Caco-2 (cell line): ENCODE measurements at regions not wholly inside any gene's neighbourhood (a gene's known extent, or its start where the extent isn't known, plus 50 kb on each side); places are given as distances from the start of the nearest gene placed in this dataset.
A peak's percentile ranks its signal among the peaks of the same experiment; 100 is the strongest.

Experiments used
- BruUV-seq: library from RNA; stranded (reverse); fragments of 400-500 nt; replicated peaks from 2 replicates; lab custom pipeline; 2021; lab: Mats Ljungman, UMichigan
- CTCF ChIA-PET: fragments of 300-600 bp; sonication (Branson Sonifier 250); formaldehyde crosslinking; loops from one replicate; lab custom pipeline; 2022; ENCODE audit warnings: antibody characterized with exemption; lab: Charles Lee
- POLR2A ChIA-PET: fragments of 300-600 bp; sonication (Branson Sonifier 250); formaldehyde crosslinking; loops from one replicate; lab custom pipeline; 2022; ENCODE audit warnings: antibody characterized with exemption; lab: Charles Lee
- DNase-seq, 2 experiments: peaks; one replicate each; pipeline versions ENCODE4 v3.0.0 to v3.0.0-alpha.2; 2020 to 2022
- H3K27me3 ChIP-seq: replicated peaks from 2 replicates; pipeline ENCODE4 v1.6.0; 2011; ENCODE audit warnings: low read length; ENCODE audit not compliant: control insufficient read depth, insufficient read depth
- H3K36me3 ChIP-seq: 2 replicates; pipeline ENCODE4 v1.5.1; 2011; ENCODE audit warnings: low read length; ENCODE audit not compliant: control insufficient read depth, insufficient read depth
- H3K4me1 ChIP-seq: fragments of 250-450 bp; sonication (Bioruptor Pico); 2 replicates; pipeline ENCODE4 v1.5.1; 2020; ENCODE audit warnings: mild to moderate bottlenecking
- H3K4me3 ChIP-seq: 2 replicates; pipeline ENCODE4 v1.5.1; 2011; ENCODE audit warnings: low read depth, mild to moderate bottlenecking, control low read depth, low read length
- H3K9me3 ChIP-seq: fragments of 250-450 bp; sonication (Bioruptor Pico); 2 replicates; pipeline ENCODE4 v1.5.1; 2020; ENCODE audit warnings: mild to moderate bottlenecking, moderate library complexity
- H3K27ac Mint-ChIP-seq: one replicate; pipeline ENCODE4 v1.8.0; 2022; ENCODE audit warnings: mixed read lengths; ENCODE audit not compliant: unreplicated experiment
- H3K27me3 Mint-ChIP-seq: one replicate; pipeline ENCODE4 v1.8.0; 2022; ENCODE audit warnings: mixed read lengths; ENCODE audit not compliant: insufficient read depth, unreplicated experiment
- H3K36me3 Mint-ChIP-seq: one replicate; pipeline ENCODE4 v1.8.0; 2022; ENCODE audit warnings: mild to moderate bottlenecking, mixed read lengths; ENCODE audit not compliant: insufficient read depth, unreplicated experiment
- H3K4me1 Mint-ChIP-seq: one replicate; pipeline ENCODE4 v1.8.0; 2022; ENCODE audit warnings: low read depth, mixed read lengths; ENCODE audit not compliant: unreplicated experiment
- H3K4me3 Mint-ChIP-seq: one replicate; pipeline ENCODE4 v1.8.0; 2022; ENCODE audit warnings: mild to moderate bottlenecking, moderate library complexity, mixed read lengths; ENCODE audit not compliant: unreplicated experiment
- H3K9me3 Mint-ChIP-seq: one replicate; pipeline ENCODE4 v1.8.0; 2022; ENCODE audit warnings: mixed read lengths; ENCODE audit not compliant: unreplicated experiment
- intact Hi-C: fragments of 100-400 bp; cut with micrococcal nuclease; formaldehyde crosslinking; loops from one replicate; pipeline ENCODE4 v1.10.0; 2022; ENCODE audit not compliant: unreplicated experiment
- TF ChIP-seq, protein P1 (sequence below), 2 experiments: fragments of 200-600 bp in 1 of 2; IDR thresholded peaks; 1 replicate in 1 of 2; 2 replicates in 1 of 2; pipeline versions ENCODE4 v1.5.1 to v1.8.0; 2011 to 2022; ENCODE audit warnings: antibody characterized with exemption in 1 of 2, control low read depth in 1 of 2, inconsistent platforms in 1 of 2, low read depth in 1 of 2, low read length in 1 of 2, mild to moderate bottlenecking in 1 of 2, moderate library complexity in 1 of 2; ENCODE audit not compliant: insufficient read depth in 1 of 2, severe bottlenecking in 1 of 2, unreplicated experiment in 1 of 2

DNA sequence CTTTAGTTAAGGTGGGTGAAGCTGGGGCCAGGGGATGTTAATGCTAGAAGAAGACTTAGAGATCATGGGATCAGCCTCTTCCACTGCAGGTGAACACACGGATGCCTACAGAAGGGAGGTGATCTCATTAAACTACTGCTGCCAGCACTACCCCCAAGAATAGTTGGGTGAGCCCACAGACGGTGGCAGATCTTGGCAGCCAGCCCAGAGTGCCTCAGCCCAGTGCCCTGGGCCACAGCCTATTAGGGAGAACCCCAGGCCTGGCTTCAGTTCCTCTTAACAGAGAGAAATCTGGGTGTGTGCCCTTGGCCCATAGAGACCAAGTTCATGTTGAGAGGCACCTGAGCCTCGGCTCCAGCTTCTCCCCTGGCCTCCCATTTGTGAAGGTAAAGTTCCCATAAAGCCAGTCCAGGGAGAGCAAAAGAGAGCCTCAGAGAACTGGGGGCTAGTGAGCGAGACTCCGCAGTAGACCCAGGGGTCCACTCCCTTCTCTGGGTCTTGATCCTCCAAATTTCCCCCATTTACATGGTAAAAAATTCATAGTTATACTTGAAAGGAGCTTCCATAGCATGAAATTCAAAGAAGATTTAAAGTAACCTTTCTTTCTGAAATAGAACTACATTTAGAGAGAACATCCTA, 125.0 kb upstream of the CCND2 start:
- ChIA-PET POLR2A (no interaction called here), CTCF (no interaction called here)
- TF ChIP-seq, protein P1, sequence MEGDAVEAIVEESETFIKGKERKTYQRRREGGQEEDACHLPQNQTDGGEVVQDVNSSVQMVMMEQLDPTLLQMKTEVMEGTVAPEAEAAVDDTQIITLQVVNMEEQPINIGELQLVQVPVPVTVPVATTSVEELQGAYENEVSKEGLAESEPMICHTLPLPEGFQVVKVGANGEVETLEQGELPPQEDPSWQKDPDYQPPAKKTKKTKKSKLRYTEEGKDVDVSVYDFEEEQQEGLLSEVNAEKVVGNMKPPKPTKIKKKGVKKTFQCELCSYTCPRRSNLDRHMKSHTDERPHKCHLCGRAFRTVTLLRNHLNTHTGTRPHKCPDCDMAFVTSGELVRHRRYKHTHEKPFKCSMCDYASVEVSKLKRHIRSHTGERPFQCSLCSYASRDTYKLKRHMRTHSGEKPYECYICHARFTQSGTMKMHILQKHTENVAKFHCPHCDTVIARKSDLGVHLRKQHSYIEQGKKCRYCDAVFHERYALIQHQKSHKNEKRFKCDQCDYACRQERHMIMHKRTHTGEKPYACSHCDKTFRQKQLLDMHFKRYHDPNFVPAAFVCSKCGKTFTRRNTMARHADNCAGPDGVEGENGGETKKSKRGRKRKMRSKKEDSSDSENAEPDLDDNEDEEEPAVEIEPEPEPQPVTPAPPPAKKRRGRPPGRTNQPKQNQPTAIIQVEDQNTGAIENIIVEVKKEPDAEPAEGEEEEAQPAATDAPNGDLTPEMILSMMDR (IDR thresholded peaks at IDR 0.05; ENCODE audit: insufficient read depth in 1 of 2, low read depth in 1 of 2, low read length in 1 of 2, severe bottlenecking in 1 of 2, unreplicated experiment in 1 of 2), result no peak
- intact Hi-C loops, result no loop called here
- H3K4me3 Mint-ChIP-seq, result no peak overlapping the region
- no peaks in the 10 kb centered on the region for H3K4me1 ChIP-seq
- no peak for DNase-seq
- H3K27me3 ChIP-seq, result no peaks in the 10 kb centered on the region; the same call in 1 of the 2 replicates
- no peaks in the 10 kb centered on the region for H3K36me3 ChIP-seq
- H3K36me3 Mint-ChIP-seq, result no peaks in the 10 kb centered on the region
- no peak overlapping the region for H3K27ac Mint-ChIP-seq
- H3K27me3 Mint-ChIP-seq, result peaks cover 23% of the 10 kb centered on the region
- peaks cover 10% of the 10 kb centered on the region for H3K9me3 Mint-ChIP-seq
- no peaks in the 10 kb centered on the region for H3K9me3 ChIP-seq
- no peaks in the 10 kb centered on the region for H3K4me1 Mint-ChIP-seq
- BruUV-seq, result no TSS peak
- H3K4me3 ChIP-seq, result no peak overlapping the region

DNA sequence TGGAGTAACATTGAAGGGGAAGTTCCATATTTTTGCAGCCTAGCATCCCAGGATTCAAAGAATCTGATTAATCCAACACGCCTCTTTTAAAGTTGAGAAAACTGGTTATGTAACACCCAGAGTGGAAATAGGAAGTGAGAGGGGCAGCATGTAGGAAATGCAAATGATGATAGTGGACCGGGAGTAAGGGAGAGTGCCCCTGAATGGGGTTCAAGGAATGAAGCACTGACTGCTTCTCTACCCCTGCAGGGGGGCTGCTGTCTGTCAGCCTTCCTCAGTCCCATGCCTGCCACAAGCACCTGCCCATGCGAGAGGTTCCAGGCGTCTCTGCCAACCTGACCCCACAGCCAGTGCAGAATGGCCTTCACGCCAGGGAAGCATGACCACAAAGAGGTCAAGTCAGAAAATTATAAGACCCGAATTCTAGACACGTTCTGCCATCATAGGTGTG, 126.5 kb upstream of the CCND2 start:
- intact Hi-C loops, result no loop called here
- Mint-ChIP-seq H3K4me3 (no peak overlapping the region), H3K9me3 (peaks cover 10% of the 10 kb centered on the region), H3K4me1 (no peaks in the 10 kb centered on the region), H3K27ac (no peak overlapping the region), H3K27me3 (peaks cover 23% of the 10 kb centered on the region), H3K36me3 (no peaks in the 10 kb centered on the region)
- TF ChIP-seq, protein P1 (IDR thresholded peaks at IDR 0.05; ENCODE audit: insufficient read depth in 1 of 2, low read depth in 1 of 2, low read length in 1 of 2, severe bottlenecking in 1 of 2, unreplicated experiment in 1 of 2), result no peak
- Histone ChIP-seq H3K27me3 (no peaks in the 10 kb centered on the region; the same call in 1 of the 2 replicates), H3K4me3 (no peak overlapping the region), H3K4me1 (no peaks in the 10 kb centered on the region), H3K9me3 (no peaks in the 10 kb centered on the region), H3K36me3 (no peaks in the 10 kb centered on the region)
- DNase-seq, result no peak
- BruUV-seq, result no TSS peak
- POLR2A ChIA-PET, result no interaction called here
- CTCF ChIA-PET, result no interaction called here

DNA sequence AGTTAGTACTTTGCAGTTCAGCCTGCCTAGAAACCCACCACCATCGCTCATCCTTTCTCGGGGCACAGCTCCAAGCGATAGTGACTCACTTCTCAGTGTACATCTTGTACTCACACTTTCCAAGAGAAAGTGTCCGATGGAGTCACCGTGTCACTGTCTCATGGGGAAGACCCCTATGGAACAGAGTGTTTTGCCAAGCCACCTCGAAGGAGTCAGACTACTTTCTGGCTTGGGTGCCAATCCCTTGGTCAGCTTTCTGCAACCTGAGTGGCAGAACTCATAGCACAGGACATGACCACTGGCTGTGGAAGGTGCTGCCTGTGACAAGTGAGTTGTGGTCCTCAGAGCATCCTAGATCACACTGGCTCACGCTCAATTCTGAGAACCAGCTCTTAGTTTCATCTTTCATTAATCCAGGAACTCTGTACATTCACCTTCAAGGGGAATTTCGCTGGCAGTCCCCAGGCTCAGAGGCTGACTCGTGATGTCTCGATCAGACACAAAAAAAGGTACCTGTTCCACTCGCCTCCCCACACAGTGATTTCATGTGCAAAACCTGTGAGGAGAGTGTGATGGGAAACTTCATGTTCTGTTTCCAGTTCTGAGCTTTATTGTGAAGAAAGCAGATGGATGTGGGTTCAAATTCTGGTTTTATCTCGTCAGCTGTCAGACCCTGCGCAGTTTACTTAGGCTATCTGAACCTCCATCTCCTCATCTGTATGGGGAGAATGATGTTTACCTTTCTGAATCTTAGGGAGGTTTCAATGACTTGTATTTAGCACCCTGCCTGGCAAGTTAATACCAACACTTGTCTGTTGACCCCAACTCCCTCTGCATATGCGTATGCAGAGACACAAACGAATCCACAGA, 127.3 kb upstream of the CCND2 start:
- Mint-ChIP-seq H3K4me1 (no peaks in the 10 kb centered on the region), H3K4me3 (no peak overlapping the region), H3K36me3 (no peaks in the 10 kb centered on the region), H3K27ac (no peak overlapping the region), H3K27me3 (peaks cover 20% of the 10 kb centered on the region), H3K9me3 (peaks cover 3% of the 10 kb centered on the region)
- H3K4me3 ChIP-seq, result no peak overlapping the region
- TF ChIP-seq, protein P1 (IDR thresholded peaks at IDR 0.05; ENCODE audit: insufficient read depth in 1 of 2, low read depth in 1 of 2, low read length in 1 of 2, severe bottlenecking in 1 of 2, unreplicated experiment in 1 of 2), result no peak
- ChIA-PET CTCF (no interaction called here), POLR2A (no interaction called here)
- H3K4me1 ChIP-seq, result no peaks in the 10 kb centered on the region; the same call in 1 of the 2 replicates
- H3K36me3 ChIP-seq, result no peaks in the 10 kb centered on the region
- intact Hi-C loops, result no loop called here
- no peaks in the 10 kb centered on the region for H3K9me3 ChIP-seq
- BruUV-seq, result no TSS peak
- no peaks in the 10 kb centered on the region for H3K27me3 ChIP-seq
- peak in 1 of 2 experiments; percentile 21 for DNase-seq
